ENCODE measurements at regions not wholly inside any gene's neighbourhood (a gene's known extent, or its start where the extent isn't known, plus 50 kb on each side); places are given as distances from the start of the nearest gene placed in this dataset.

- TF ChIP-seq EZH2phosphoT487 (IDR thresholded peaks at IDR 0.05; ENCODE audit: borderline replicate concordance, low read length): no peak
- no peak for TF ChIP-seq CTCF (IDR thresholded peaks at IDR 0.05; ENCODE audit: low read depth, low read length, poor library complexity, severe bottlenecking)
Measured at GRCh38 chr21:18049461-18049860, 195.2 kb upstream of the CHODL start.

All from DOHH2 (cell line).